ENCODE measurements at regions not wholly inside any gene's neighbourhood (a gene's known extent, or its start where the extent isn't known, plus 50 kb on each side); places are given as distances from the start of the nearest gene placed in this dataset.

DNA sequence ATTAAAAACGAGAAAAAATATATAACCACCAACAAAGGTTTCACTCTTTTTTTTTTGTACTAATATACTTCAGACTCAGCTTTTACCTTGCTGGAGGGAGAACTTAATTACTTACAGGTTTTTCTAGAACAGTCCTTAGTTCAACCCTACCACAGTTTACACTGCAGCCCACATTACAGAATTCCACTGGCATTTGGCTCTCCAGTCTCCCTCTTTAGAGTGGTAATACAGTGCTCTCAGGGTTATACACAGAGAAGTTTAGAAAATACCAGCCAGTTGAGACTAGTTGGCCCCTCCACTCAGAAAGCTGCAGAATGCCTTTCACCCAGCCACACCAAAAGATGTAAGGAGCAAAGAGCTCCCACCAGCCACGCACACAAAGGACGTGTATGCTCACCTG is 122.3 kb upstream of the DIO3 start:
- Histone ChIP-seq H3K4me3 (replicated peaks in 1 of 3; ENCODE audit: insufficient read depth in 1 of 3, low read depth in 1 of 3, low read length in 3 of 3) (no peak overlapping the region), H4K20me1 (replicated peaks; ENCODE audit: control insufficient read depth, extremely low read depth, insufficient read depth, low read length) (no peaks in the 10 kb centered on the region), H3K9ac (replicated peaks; ENCODE audit: extremely low read depth, insufficient read depth, low read length) (no peak overlapping the region), H3K4me1 (ENCODE audit: control insufficient read depth, extremely low read depth, insufficient read depth, low read length) (no peaks in the 10 kb centered on the region), H3K27ac (ENCODE audit: insufficient read depth, low read depth, low read length) (no peak overlapping the region), H3K9me1 (replicated peaks; ENCODE audit: control insufficient read depth, extremely low read depth, insufficient read depth, low read length) (no peaks in the 10 kb centered on the region), H3K36me3 (ENCODE audit: control insufficient read depth in 2 of 2, extremely low read depth in 1 of 2, insufficient read depth in 2 of 2, low read length in 2 of 2) (no peaks in the 10 kb centered on the region), H3K27me3 (ENCODE audit: control insufficient read depth in 2 of 2, insufficient read depth in 2 of 2, low read length in 2 of 2) (no peaks in the 10 kb centered on the region), H2AFZ (ENCODE audit: low read depth, low read length) (no peak overlapping the region), H3K79me2 (ENCODE audit: control insufficient read depth, insufficient read depth, low read length) (no peaks in the 10 kb centered on the region), H3K4me2 (ENCODE audit: insufficient read depth, low read length) (no peak overlapping the region), H3K9me3 (replicated peaks; ENCODE audit: control insufficient read depth, insufficient read depth, low read length) (no peaks in the 10 kb centered on the region)
- ChIA-PET CTCF (no interaction called here), POLR2A (no interaction called here)
- FAIRE-seq, result no peak
- dilution Hi-C loops (cut with MboI; ENCODE audit: extremely low pct_ligation_motif_present, low sequenced_read_pairs), result no loop called here
- intact Hi-C loops (cut with micrococcal nuclease), result no loop called here
- TF ChIP-seq POLR2A (IDR thresholded peaks at IDR 0.05; ENCODE audit: low read depth, low read length) (no peak), FOS (IDR thresholded peaks at IDR 0.05; ENCODE audit: borderline replicate concordance, insufficient read depth, low read length) (no peak), EZH2 (IDR thresholded peaks at IDR 0.05; ENCODE audit: borderline replicate concordance, low read depth, low read length, severe bottlenecking) (no peak), JUN (IDR thresholded peaks at IDR 0.05; ENCODE audit: borderline replicate concordance, insufficient read depth, insufficient read length, low read depth) (no peak), MYC (IDR thresholded peaks at IDR 0.05; ENCODE audit: low read depth, low read length) (no peak), POLR2AphosphoS5 (IDR thresholded peaks at IDR 0.05; ENCODE audit: insufficient read depth, low read depth, low read length) (no peak)
- no TSS peak for BruUV-seq (replicated peaks)
- DNase-seq (ENCODE audit: low read depth, low spot score), result no peak

DNA sequence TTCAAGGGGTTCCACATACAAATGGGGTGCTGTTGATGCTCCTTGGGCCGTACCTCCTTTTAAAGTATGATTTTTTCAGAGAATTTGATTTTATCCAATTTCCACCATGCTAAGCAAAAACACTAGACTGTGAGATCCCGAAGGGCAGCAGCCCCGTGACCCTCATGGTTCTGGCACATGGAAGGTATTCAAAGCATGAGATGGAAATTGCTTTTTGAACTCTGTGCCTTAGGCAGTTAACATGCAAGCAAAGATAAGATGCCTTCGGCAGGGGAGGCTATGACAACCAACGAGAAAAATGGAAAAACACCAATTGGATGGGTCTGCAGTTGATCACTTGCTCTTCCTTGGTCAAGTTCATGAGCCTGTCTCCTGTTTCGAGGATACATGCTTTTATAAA is 120.8 kb upstream of the DIO3 start:
- POLR2A ChIA-PET, result interaction anchor here (0.6 kb wide), 1 partner anchor 541 kb away, joined by 6 read pairs; no protein-coding TSS in a partner anchor
- no TSS peak for BruUV-seq (replicated peaks)
- H3K27ac ChIP-seq (ENCODE audit: insufficient read depth, low read depth, low read length), result no peak overlapping the region
- no peak overlapping the region for H3K4me2 ChIP-seq (ENCODE audit: insufficient read depth, low read length)
- H3K27me3 ChIP-seq (ENCODE audit: control insufficient read depth in 2 of 2, insufficient read depth in 2 of 2, low read length in 2 of 2), result no peaks in the 10 kb centered on the region
- no peaks in the 10 kb centered on the region for H3K4me1 ChIP-seq (ENCODE audit: control insufficient read depth, extremely low read depth, insufficient read depth, low read length)
- TF ChIP-seq, protein P1, sequence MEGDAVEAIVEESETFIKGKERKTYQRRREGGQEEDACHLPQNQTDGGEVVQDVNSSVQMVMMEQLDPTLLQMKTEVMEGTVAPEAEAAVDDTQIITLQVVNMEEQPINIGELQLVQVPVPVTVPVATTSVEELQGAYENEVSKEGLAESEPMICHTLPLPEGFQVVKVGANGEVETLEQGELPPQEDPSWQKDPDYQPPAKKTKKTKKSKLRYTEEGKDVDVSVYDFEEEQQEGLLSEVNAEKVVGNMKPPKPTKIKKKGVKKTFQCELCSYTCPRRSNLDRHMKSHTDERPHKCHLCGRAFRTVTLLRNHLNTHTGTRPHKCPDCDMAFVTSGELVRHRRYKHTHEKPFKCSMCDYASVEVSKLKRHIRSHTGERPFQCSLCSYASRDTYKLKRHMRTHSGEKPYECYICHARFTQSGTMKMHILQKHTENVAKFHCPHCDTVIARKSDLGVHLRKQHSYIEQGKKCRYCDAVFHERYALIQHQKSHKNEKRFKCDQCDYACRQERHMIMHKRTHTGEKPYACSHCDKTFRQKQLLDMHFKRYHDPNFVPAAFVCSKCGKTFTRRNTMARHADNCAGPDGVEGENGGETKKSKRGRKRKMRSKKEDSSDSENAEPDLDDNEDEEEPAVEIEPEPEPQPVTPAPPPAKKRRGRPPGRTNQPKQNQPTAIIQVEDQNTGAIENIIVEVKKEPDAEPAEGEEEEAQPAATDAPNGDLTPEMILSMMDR (IDR thresholded peaks at IDR 0.05; ENCODE audit: extremely low read depth in 1 of 2, insufficient read depth in 1 of 2, low read depth in 1 of 2, low read length in 2 of 2), result no peak
- TF ChIP-seq EZH2 (IDR thresholded peaks at IDR 0.05; ENCODE audit: borderline replicate concordance, low read depth, low read length, severe bottlenecking), result no peak
- TF ChIP-seq, protein P2, sequence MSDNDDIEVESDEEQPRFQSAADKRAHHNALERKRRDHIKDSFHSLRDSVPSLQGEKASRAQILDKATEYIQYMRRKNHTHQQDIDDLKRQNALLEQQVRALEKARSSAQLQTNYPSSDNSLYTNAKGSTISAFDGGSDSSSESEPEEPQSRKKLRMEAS (IDR thresholded peaks at IDR 0.05; ENCODE audit: insufficient read depth, insufficient read length), result no peak
- FAIRE-seq (no peak), DNase-seq (ENCODE audit: low read depth, low spot score) (no peak)
- H3K9me1 ChIP-seq (replicated peaks; ENCODE audit: control insufficient read depth, extremely low read depth, insufficient read depth, low read length), result no peaks in the 10 kb centered on the region
- intact Hi-C loops (cut with micrococcal nuclease) (no loop called here), dilution Hi-C loops (cut with MboI; ENCODE audit: extremely low pct_ligation_motif_present, low sequenced_read_pairs) (no loop called here)
- H3K4me3 ChIP-seq (replicated peaks in 1 of 3; ENCODE audit: insufficient read depth in 1 of 3, low read depth in 1 of 3, low read length in 3 of 3), result no peak overlapping the region
- no peak overlapping the region for H3K9ac ChIP-seq (replicated peaks; ENCODE audit: extremely low read depth, insufficient read depth, low read length)
- CTCF ChIA-PET, result no interaction called here
- no peaks in the 10 kb centered on the region for H3K79me2 ChIP-seq (ENCODE audit: control insufficient read depth, insufficient read depth, low read length)
- H4K20me1 ChIP-seq (replicated peaks; ENCODE audit: control insufficient read depth, extremely low read depth, insufficient read depth, low read length), result no peaks in the 10 kb centered on the region
- H3K36me3 ChIP-seq (ENCODE audit: control insufficient read depth in 2 of 2, extremely low read depth in 1 of 2, insufficient read depth in 2 of 2, low read length in 2 of 2), result no peaks in the 10 kb centered on the region
- H2AFZ ChIP-seq (ENCODE audit: low read depth, low read length), result no peak overlapping the region
- no peaks in the 10 kb centered on the region for H3K9me3 ChIP-seq (replicated peaks; ENCODE audit: control insufficient read depth, insufficient read depth, low read length)

Measured in endothelial cell of umbilical vein (primary cell).